ENCODE measurements at regions not wholly inside any gene's neighbourhood (a gene's known extent, or its start where the extent isn't known, plus 50 kb on each side); places are given as distances from the start of the nearest gene placed in this dataset.

DNA sequence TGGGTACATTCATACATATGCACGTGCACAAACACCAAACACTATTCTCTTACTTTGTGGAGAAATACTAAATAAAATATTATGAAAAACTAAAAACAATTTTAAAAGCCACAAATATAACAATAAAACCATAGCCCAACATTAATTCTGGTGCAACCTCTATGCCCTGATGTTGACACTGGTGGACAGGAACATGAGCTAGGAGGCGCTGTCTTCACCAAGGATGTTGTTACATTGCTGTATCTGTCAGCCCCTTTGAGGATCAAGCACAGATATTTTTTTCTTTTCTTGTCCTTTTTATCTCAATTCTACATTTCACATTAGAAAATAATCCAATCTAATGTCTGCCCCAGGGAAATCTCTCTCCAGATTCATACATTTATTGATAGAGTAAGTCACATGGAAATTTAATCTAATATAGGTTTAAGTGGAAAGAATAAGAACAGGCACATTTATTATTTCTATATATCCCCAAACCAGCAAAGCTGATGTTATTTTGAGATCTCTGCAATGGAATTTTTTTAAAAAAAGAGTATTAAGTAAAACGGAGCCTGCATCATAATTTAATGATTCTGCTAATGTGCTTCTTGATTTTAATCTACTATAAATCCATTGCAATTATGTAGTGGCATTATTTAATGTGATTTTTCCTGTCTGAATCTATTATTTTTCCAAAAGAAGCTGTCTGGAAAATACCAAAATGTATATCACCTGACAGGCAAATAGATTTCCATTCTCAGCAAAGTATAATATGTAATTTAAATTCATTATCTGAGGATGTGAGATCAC lies 716.5 kb downstream of the MTRR start:
- no peaks in the 10 kb centered on the region for H3K27me3 ChIP-seq (replicated peaks)
- no peaks in the 10 kb centered on the region for H3K36me3 ChIP-seq
- no peaks in the 10 kb centered on the region for H3K4me1 ChIP-seq (replicated peaks)
- no peak for DNase-seq (ENCODE audit: low read depth in 1 of 2, low spot score in 2 of 2)
- H3K9me3 ChIP-seq (replicated peaks) = no peaks in the 10 kb centered on the region; the same call in 1 of the 2 replicates
- H3K27ac ChIP-seq = no peak overlapping the region
- H3K4me3 ChIP-seq = no peak overlapping the region

GRCh38 chr5:8590959-8591358 lies 722.0 kb downstream of the MTRR start:
- Histone ChIP-seq H3K4me3 (no peak overlapping the region), H3K27me3 (replicated peaks) (0 out of 2 replicates have a peak, but pooled peaks cover 3% of the 10 kb centered on the region), H3K4me1 (replicated peaks) (no peaks in the 10 kb centered on the region), H3K36me3 (no peaks in the 10 kb centered on the region), H3K27ac (no peak overlapping the region), H3K9me3 (replicated peaks) (no peaks in the 10 kb centered on the region; the same call in 1 of the 2 replicates)
- DNase-seq (ENCODE audit: low read depth in 1 of 2, low spot score in 2 of 2) = no peak

DNA sequence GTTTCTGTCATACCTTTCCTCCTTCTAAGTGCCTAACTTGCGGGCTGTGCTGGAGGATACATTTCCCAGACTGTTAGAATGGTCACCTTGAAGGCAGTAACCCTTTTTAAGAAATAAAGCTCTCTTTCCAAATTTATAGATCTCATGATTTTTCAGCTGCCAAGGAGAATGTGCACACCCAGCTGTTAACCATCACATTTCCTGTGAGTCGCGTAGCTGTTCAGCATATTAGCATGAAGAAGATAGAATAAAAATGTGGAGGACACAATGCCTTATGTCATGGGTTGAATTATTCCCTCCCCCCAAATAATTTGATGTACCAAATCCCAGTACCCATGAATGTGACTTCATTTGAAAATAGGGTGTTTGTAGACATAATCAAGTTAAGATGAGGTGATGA lies 729.4 kb downstream of the MTRR start:
- Histone ChIP-seq H3K4me3 (no peak overlapping the region), H3K4me1 (replicated peaks) (no peaks in the 10 kb centered on the region), H3K27me3 (replicated peaks) (peaks cover 9% of the 10 kb centered on the region; the same call in 1 of the 2 replicates), H3K9me3 (replicated peaks) (no peaks in the 10 kb centered on the region), H3K36me3 (no peaks in the 10 kb centered on the region), H3K27ac (no peak overlapping the region)
- DNase-seq (ENCODE audit: low read depth in 1 of 2, low spot score in 2 of 2) = no peak

- Histone ChIP-seq H3K36me3 (no peaks in the 10 kb centered on the region), H3K9me3 (replicated peaks) (no peaks in the 10 kb centered on the region), H3K4me1 (replicated peaks) (no peaks in the 10 kb centered on the region), H3K4me3 (no peak overlapping the region), H3K27me3 (replicated peaks) (peaks cover 9% of the 10 kb centered on the region; the same call in 1 of the 2 replicates), H3K27ac (no peak overlapping the region)
- no peak for DNase-seq (ENCODE audit: low read depth in 1 of 2, low spot score in 2 of 2)
These were observed 730.0 kb downstream of the MTRR start for GRCh38 chr5:8598996-8599395.

DNA sequence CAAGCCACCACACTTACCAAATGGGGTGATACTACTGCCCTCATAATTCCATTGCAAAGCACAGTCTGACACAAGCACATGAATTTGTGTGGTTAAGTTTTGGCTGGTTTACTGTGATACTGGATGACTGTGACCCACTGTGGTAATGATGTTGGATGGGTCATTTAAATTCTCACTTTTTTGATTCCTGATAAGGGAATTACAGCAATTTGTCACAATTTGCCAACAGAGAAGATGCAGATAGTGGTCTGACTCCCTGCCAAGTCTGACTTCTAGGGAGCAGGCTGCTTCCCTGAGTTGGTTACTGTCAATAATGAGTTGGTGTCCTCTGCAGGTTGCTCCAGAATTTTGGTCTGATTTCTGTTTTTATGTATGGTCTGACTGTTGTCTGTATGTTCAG lies 731.9 kb downstream of the MTRR start:
- Histone ChIP-seq H3K36me3 (no peaks in the 10 kb centered on the region), H3K4me3 (no peak overlapping the region), H3K27me3 (replicated peaks) (peaks cover 6% of the 10 kb centered on the region; the same call in 1 of the 2 replicates), H3K27ac (no peak overlapping the region), H3K4me1 (replicated peaks) (no peaks in the 10 kb centered on the region), H3K9me3 (replicated peaks) (no peaks in the 10 kb centered on the region)
- DNase-seq (ENCODE audit: low read depth in 1 of 2, low spot score in 2 of 2) = no peak

GRCh38 chr5:8601831-8602354 lies 732.9 kb downstream of the MTRR start:
- H3K9me3 ChIP-seq (replicated peaks) = no peaks in the 10 kb centered on the region
- no peak overlapping the region for H3K4me3 ChIP-seq
- DNase-seq (ENCODE audit: low read depth in 1 of 2, low spot score in 2 of 2) = no peak
- no peaks in the 10 kb centered on the region for H3K4me1 ChIP-seq (replicated peaks)
- H3K27ac ChIP-seq = no peak overlapping the region
- no peaks in the 10 kb centered on the region for H3K36me3 ChIP-seq
- H3K27me3 ChIP-seq (replicated peaks) = peaks cover 6% of the 10 kb centered on the region; the same call in 1 of the 2 replicates

DNA sequence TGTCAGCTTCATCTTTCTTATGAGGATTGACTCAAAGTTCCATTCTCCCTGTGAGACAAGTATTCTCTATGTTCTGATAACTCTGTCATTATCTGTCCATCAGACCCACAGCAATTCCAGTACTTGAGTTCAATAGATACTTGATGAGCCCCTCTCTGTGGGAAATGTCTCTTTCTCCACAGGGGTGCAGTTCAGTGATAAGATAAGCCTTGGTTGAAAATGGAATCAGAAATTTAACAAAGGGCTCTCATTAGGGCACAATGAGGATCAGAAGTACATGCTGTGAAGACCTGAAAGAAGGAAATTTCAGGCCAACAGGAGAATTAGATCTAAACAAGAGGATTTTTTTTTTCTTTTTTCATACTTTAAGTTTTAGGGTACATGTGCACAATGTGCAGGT lies 737.3 kb downstream of the MTRR start:
- no peak for DNase-seq (ENCODE audit: low read depth in 1 of 2, low spot score in 2 of 2)
- H3K27ac ChIP-seq = no peak overlapping the region
- H3K4me1 ChIP-seq (replicated peaks) = no peaks in the 10 kb centered on the region
- H3K27me3 ChIP-seq (replicated peaks) = peaks cover 6% of the 10 kb centered on the region; the same call in 1 of the 2 replicates
- H3K36me3 ChIP-seq = no peaks in the 10 kb centered on the region
- no peak overlapping the region for H3K4me3 ChIP-seq
- no peaks in the 10 kb centered on the region for H3K9me3 ChIP-seq (replicated peaks)

DNA sequence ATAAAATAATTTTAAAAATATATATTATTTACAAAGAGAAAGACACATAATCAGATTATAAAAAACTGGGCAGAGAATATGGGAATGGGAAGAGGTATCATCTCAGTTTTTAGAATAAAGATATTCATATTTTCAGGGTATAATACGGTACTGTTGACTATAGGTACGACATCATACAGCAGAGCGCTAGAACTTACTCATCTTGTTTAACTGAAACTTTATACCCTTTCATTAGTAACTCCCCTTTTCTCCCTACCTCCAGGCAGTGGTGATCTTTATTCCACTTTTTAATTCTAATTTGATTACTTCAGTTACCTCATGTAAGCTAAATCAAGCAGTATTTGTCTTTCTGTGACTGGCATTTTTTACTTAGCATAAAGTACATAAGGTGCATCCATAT lies 742.1 kb downstream of the MTRR start:
- Histone ChIP-seq H3K36me3 (no peaks in the 10 kb centered on the region), H3K27ac (no peak overlapping the region), H3K27me3 (replicated peaks) (no peaks in the 10 kb centered on the region), H3K4me1 (replicated peaks) (no peaks in the 10 kb centered on the region), H3K9me3 (replicated peaks) (no peaks in the 10 kb centered on the region), H3K4me3 (no peak overlapping the region)
- DNase-seq (ENCODE audit: low read depth in 1 of 2, low spot score in 2 of 2) = no peak

DNA sequence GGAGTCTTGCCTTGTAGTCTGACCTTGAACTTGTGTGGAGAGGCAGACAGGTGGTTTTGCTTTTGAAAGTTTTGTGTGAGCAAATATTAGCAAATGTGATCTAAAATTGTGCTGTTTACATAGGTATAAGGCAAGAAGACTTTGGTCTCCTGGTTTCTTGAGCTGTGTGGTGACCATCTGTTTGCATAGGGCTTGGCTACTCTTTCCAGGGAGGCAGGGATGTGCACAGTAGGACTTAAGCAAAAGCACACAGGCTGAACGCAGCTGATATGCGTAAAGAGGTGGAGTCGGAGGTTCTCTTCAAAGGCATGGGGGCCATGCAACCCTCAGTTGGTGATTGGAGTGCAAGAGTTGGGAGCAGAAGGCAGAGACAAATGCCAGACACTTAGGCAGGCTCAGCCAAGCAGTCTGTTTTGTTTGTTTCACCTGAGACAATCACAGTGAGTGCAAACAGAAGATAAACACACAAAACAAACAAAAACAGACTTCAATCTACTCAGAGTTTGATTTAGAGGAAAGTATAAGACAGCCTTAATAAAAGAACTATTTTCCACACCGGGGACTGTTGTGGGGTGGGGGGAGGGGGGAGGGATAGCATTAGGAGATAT lies 744.2 kb downstream of the MTRR start:
- Histone ChIP-seq H3K27me3 (replicated peaks) (no peaks in the 10 kb centered on the region), H3K4me1 (replicated peaks) (no peaks in the 10 kb centered on the region), H3K4me3 (no peak overlapping the region), H3K9me3 (replicated peaks) (no peaks in the 10 kb centered on the region), H3K36me3 (no peaks in the 10 kb centered on the region), H3K27ac (no peak overlapping the region)
- DNase-seq (ENCODE audit: low read depth in 1 of 2, low spot score in 2 of 2) = no peak

DNA sequence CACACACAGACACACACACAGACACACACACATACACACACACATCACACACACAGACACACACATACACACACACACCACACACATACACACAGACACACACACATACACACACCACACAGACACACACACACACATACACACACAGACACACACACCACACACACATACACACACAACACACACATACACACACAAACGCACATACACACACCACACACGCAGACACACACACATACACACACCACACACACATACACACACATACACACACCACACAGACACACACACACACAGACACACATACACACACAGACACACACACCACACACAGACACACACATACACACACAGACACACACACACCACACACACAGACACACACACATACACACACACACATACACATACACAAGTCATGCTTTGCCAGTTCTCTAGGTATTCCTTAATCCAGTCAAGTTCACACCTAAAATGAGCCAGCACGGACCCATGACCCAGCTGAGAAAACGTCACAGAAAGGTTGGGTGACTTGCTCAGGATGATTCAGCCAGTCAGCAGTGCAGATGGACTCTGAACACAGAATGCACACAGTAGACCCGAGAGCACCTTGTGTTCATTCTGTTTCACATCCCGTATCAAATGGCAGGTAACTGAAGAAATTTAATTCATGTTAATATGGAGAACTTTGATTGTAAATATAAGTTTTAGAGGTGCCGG lies 746.4 kb downstream of the MTRR start:
- Histone ChIP-seq H3K4me3 (no peak overlapping the region), H3K27ac (no peak overlapping the region), H3K36me3 (no peaks in the 10 kb centered on the region), H3K27me3 (replicated peaks) (no peaks in the 10 kb centered on the region), H3K4me1 (replicated peaks) (no peaks in the 10 kb centered on the region), H3K9me3 (replicated peaks) (no peaks in the 10 kb centered on the region)
- no peak for DNase-seq (ENCODE audit: low read depth in 1 of 2, low spot score in 2 of 2)

- Histone ChIP-seq H3K9me3 (replicated peaks) (no peaks in the 10 kb centered on the region), H3K4me3 (no peak overlapping the region), H3K27ac (no peak overlapping the region), H3K36me3 (no peaks in the 10 kb centered on the region), H3K27me3 (replicated peaks) (no peaks in the 10 kb centered on the region), H3K4me1 (replicated peaks) (0 out of 2 replicates have a peak, but pooled peaks cover 5% of the 10 kb centered on the region)
- no peak for DNase-seq (ENCODE audit: low read depth in 1 of 2, low spot score in 2 of 2)
These were observed 759.6 kb downstream of the MTRR start for GRCh38 chr5:8628521-8628920.

DNA sequence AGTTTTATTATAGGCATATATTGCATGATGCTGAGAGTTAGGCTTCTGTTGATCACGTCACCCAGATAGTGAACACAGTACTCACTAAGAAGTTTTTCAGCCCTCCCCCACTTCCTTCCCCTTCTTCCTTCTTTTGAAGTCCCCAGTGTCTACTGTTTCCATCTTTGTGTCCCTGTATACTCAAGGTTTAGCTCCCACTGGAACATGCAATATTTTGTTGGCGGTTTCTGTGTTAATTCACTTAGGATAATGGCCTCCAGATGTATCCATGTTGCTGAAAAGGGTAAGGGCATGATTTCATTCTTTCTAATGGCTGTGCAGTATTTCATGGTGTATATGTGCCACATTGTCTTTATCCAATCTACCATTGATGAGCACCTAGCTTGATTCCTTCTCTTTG lies 764.3 kb downstream of the MTRR start:
- Histone ChIP-seq H3K27me3 (replicated peaks) (no peaks in the 10 kb centered on the region), H3K9me3 (replicated peaks) (no peaks in the 10 kb centered on the region), H3K36me3 (no peaks in the 10 kb centered on the region), H3K4me3 (no peak overlapping the region), H3K4me1 (replicated peaks) (0 out of 2 replicates have a peak, but pooled peaks cover 5% of the 10 kb centered on the region), H3K27ac (no peak overlapping the region)
- DNase-seq (ENCODE audit: low read depth in 1 of 2, low spot score in 2 of 2) = no peak

GRCh38 chr5:8633696-8634095 lies 764.7 kb downstream of the MTRR start:
- DNase-seq (ENCODE audit: low read depth in 1 of 2, low spot score in 2 of 2) = peak in 1 of 2 experiments; percentile 39
- Histone ChIP-seq H3K4me1 (replicated peaks) (0 out of 2 replicates have a peak, but pooled peaks cover 5% of the 10 kb centered on the region), H3K36me3 (no peaks in the 10 kb centered on the region), H3K9me3 (replicated peaks) (no peaks in the 10 kb centered on the region), H3K4me3 (no peak overlapping the region), H3K27me3 (replicated peaks) (no peaks in the 10 kb centered on the region), H3K27ac (no peak overlapping the region)

- no peaks in the 10 kb centered on the region for H3K36me3 ChIP-seq
- H3K4me1 ChIP-seq (replicated peaks) = 0 out of 2 replicates have a peak, but pooled peaks cover 5% of the 10 kb centered on the region
- H3K9me3 ChIP-seq (replicated peaks) = no peaks in the 10 kb centered on the region
- no peaks in the 10 kb centered on the region for H3K27me3 ChIP-seq (replicated peaks)
- DNase-seq (ENCODE audit: low read depth in 1 of 2, low spot score in 2 of 2) = peak in 1 of 2 experiments; percentile 5
- no peak overlapping the region for H3K27ac ChIP-seq
- H3K4me3 ChIP-seq = no peak overlapping the region
These were observed 765.3 kb downstream of the MTRR start for GRCh38 chr5:8634219-8634618.
